Activated gamma-delta T cell treated with anti-CD3 and anti-CD28 coated beads, Interleukin-2, amount 50 U/mL, for 16 hours (primary cell): ENCODE measurements at regions not wholly inside any gene's neighbourhood (a gene's known extent, or its start where the extent isn't known, plus 50 kb on each side); places are given as distances from the start of the nearest gene placed in this dataset.

Experiments
- DNase-seq: peaks from one replicate; pipeline ENCODE4 v3.0.0-alpha.2; 2020; ENCODE audit warnings: low read depth

DNA sequence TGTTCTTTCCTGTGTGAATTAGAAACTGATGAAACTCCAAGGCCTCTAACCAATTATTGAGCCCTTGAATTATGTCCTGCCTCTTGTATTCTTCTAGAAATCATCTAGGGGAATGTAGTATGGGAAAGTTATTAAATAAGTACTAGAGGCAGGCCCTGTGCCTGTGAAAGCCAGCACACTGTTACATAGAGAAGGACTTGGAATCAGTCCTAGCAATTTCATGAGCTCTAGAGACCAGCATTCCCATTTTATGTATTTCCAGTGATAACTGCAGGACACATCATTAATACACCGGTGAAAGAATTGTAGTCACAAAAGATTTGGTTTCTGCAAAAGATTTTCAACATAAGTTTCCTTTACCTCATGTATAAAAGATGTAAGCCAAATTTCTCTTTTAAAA lies 168.5 kb upstream of the VLDLR start:
- DNase-seq = no peak

DNA sequence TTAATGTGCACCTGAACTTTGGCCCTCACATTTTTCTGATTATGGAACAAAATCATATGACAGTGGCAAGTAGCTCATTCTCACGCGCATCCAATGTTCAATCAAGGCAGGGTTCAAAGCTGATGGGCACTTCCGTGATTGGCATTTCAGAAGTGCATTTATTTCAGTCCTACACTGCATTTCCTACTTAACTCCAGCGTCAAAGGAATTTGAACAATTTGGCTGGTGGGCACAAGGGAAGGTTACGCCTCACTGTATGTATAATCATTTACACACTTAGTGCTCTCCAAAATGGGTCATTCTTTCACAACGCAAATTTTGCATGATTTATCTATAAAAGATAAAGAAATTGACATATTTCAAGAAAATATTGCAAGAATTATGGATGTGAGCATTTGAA lies 167.9 kb upstream of the VLDLR start:
- no peak for DNase-seq

GRCh38 chr9:2459756-2460155 lies 161.8 kb upstream of the VLDLR start:
- DNase-seq = no peak

DNA sequence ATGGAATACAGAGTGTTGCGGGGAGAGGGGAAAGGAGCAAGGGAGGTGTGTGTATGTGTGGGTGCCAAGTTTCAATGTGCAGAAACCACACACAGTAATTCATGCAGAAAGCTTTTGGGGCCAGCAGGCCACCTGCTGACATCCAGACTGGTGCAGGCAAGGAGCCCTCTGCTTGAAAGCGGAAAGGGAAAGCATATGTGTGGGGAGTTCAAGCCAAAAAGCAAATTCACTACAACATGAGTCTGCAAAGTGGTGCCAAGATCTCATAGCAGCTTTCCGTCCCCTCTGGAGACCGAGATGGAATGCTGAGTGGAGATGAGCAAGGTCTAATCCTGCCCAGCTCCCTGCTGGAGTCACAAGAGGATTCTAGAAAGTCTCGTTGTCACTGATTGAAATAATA lies 159.7 kb upstream of the VLDLR start:
- no peak for DNase-seq

- no peak for DNase-seq
These were observed 157.0 kb upstream of the VLDLR start for GRCh38 chr9:2464624-2465023.

DNA sequence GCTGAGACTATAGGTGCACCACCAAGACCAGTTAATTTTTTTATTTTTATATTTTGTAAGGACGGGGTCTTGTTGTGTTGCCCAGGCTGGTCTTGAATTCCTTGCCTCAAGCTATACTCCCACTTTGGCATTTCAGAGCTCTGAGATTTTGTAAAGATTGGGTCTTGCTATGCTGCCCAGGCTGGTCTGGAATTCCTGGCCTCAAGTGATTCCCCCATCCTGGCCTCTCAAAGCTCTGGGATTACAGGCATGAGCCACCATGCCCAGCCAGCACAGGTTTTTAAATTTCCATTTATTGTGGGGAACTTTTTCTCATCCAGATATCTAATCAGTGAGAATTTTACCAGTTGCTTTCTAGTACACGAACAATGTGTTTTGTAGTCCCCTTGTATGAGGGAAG lies 156.1 kb upstream of the VLDLR start:
- DNase-seq = no peak

GRCh38 chr9:2465921-2466460 lies 155.6 kb upstream of the VLDLR start:
- no peak for DNase-seq

- DNase-seq = no peak
These were observed 154.9 kb upstream of the VLDLR start for GRCh38 chr9:2466703-2467102.

GRCh38 chr9:2469681-2470221 lies 151.8 kb upstream of the VLDLR start:
- no peak for DNase-seq

DNA sequence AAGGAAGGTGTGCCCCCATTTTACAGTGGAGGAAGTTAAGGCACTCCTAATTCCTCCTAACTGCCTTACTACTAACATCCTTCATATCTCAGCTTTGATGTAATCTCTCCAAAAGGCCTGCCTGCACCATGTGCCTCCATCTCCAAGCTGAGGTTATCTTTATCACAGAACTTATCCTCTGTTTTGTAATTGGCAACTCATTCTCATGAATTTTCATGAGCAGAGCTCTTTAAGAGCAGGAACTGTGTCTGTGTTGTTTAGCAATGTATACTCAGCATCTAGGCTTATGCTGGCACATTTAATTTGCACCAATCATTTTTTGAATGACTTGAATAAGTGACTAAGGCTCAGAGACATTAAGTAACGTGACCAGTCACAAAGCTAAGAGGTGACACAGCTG lies 147.9 kb upstream of the VLDLR start:
- no peak for DNase-seq

- DNase-seq = no peak
These were observed 143.8 kb upstream of the VLDLR start for GRCh38 chr9:2477755-2478154.

DNA sequence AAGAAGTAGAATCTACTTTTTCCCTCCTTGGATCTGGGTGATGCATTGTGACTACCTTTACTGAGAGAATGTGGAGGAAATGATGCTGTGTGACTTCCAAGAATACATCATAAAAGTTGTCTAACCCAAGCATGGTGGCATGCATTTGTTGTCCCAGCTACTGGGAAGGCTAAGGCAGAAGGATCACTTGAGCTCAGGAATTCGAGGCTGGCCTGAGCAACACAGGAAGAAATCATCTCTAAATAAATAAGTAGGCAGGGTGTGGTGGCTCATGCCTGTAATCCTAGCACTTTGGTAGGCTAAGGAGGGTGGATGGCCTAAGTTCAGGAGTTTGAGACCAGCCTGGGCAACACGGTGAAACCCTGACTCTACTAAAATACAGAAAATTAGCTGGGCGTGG lies 143.2 kb upstream of the VLDLR start:
- no peak for DNase-seq

- no peak for DNase-seq
These were observed 142.5 kb upstream of the VLDLR start for GRCh38 chr9:2479056-2479565.

DNA sequence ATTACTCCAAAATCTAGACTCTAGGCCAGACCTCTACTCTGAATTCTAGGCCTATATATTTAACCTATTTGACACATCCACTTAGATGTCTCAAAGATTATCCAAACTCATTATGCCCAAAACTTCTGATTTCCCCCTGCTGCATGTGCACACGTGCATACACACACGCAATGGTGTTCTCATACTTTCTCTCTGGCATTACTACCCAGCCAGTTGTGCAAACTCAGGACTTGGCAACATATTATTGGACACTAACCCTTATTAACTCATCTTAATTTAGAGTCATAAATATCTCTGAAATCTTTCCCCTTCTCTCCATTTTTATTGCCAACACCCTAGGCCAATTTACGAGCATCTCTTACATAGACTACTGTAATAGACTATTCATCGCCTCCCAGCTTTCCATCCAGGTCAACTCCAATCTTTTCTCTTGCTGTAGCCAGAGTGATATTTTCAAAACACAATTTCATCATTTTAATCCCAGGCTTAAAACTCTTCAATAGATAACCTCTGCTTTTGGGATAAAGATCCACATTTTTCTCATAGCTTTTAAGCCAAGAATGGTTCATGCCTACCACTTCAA lies 141.2 kb upstream of the VLDLR start:
- DNase-seq = no peak

DNA sequence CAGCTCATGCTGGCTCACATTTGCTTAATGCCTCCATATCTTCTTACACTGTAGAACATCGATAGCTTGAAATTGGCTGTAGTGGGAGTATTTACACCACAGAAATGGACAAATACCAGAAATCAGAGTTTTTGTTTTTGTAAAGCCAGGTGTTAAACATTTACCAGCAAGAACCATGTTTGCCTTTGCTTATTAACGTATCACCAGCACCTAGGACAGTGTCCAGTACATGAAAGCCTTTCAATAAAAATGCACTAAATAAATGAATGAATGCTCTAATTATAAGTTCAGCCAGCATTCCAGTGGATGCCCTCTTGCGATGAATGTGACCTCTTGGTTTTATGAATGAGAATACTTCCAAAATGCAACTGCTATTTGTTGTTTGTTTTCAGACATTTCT lies 140.4 kb upstream of the VLDLR start:
- no peak for DNase-seq

- no peak for DNase-seq
These were observed 134.6 kb upstream of the VLDLR start for GRCh38 chr9:2486988-2487387.

GRCh38 chr9:2489838-2490314 lies 131.7 kb upstream of the VLDLR start:
- no peak for DNase-seq

- DNase-seq = no peak
These were observed 129.4 kb upstream of the VLDLR start for GRCh38 chr9:2492161-2492560.

DNA sequence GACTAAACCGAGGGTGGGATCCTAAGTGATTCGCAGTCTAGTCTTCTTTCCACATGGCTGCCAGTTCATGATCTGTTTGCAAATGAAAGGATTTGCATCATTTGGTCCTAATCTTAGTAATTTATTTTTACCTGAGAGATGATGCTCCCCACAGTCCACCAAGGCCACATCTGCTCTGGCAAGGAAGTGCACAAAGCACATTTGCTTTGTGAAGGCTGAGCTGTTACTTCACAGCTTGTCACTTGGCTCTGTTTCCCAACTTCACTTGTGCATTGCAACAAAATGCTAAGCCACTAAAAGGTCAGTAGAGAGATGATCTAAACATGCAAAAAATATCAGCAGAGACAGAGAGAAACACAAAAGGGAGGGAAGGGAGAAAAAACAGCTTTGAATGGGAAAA lies 128.5 kb upstream of the VLDLR start:
- DNase-seq = no peak

GRCh38 chr9:2493529-2493928 lies 128.1 kb upstream of the VLDLR start:
- no peak for DNase-seq

DNA sequence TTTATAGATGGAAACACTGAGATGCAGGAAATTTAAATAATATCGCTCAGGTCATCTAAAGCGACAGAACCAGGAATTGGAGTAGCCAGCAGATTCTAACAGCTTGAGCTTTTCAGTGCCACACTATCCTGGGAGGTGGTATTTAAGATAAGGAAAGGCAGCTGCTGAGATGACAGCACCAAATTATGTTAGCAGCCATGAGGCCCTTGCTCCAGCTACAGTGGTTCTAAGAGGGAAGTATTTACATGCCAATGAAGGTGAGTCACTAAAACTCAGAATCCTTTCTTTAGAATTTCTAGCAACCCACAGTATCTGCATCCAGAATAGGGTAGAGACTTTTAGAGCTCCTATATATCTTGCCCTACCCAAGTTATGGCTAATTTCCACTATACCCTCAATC lies 127.0 kb upstream of the VLDLR start:
- no peak for DNase-seq

GRCh38 chr9:2495221-2496005 lies 126.2 kb upstream of the VLDLR start:
- DNase-seq = no peak

DNA sequence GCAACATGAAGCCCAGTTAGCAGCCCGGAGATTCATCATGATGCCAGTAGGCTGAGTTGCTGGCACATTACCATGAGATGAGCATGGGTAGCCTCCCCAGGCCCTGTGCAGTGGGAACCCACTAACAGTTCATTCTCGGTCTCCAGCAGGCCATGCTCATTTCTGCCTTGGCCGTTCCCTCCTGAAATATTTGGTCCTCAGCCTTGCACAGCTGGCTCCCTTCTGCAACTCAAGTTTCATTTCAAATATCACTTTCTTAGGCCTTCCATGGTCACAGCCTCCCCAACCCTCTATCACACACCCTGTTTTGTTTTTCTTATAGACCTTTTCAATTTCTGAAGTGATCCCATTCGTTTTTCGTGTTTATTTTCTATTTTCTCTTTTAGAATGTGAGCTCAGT lies 125.4 kb upstream of the VLDLR start:
- no peak for DNase-seq
